ENCODE measurements at regions not wholly inside any gene's neighbourhood (a gene's known extent, or its start where the extent isn't known, plus 50 kb on each side); places are given as distances from the start of the nearest gene placed in this dataset.

DNA sequence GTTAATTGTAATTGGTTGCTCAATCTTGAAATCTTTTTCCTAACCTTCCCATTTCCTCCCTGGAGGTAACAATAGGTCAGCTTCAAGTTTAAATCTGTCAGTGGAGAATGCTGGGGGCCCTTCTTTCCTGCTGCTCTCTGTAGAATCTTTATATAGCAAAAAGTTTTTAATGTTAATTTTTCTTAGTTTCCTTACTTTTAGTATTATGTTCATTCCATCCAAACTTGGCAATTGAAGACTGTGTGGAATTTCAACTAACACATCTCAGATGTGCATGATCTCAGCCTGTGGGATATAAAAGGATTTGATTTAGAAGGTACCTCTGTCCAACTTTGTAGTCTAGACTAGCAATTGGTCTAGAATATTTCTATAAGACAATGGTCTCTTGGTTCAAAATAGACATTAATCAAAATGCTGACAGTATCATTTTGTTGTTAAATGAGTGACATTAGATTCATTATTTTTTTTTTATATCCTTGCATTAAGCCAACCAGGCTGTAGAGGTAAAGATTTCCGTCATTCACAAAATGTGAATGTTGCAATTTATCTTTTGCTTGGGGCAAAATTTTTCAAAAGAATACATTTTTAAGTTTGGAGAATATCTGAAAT lies 100.4 kb upstream of the SEMA3A start:
- DNase-seq (ENCODE audit: low spot score) (no peak), ATAC-seq (no peak)
- Mint-ChIP-seq H3K36me3 (ENCODE audit: low read depth) (no peaks in the 10 kb centered on the region), H3K27ac (no peak overlapping the region), H3K4me1 (peaks cover 13% of the 10 kb centered on the region), H3K4me3 (no peak overlapping the region), H3K9me3 (no peaks in the 10 kb centered on the region), H3K27me3 (ENCODE audit: insufficient read depth, low read depth, poor library complexity) (no peaks in the 10 kb centered on the region)
- no peak overlapping the region for H3K4me2 ChIP-seq
- TF ChIP-seq CREB1 (CRISPR knock-in tag; IDR thresholded peaks at IDR 0.05; ENCODE audit: low read depth): no peak
- no peak for TF ChIP-seq ZNF114 (CRISPR knock-in tag; IDR thresholded peaks at IDR 0.05)
- H3K4me3 ChIP-seq: no peak overlapping the region
- peaks cover 18% of the 10 kb centered on the region for H3K4me1 ChIP-seq (ENCODE audit: insufficient read depth)
- H3K27me3 ChIP-seq (ENCODE audit: insufficient read depth): no peaks in the 10 kb centered on the region
- no peaks in the 10 kb centered on the region for H3K9me2 ChIP-seq (ENCODE audit: insufficient read depth)
- H3K36me3 ChIP-seq (ENCODE audit: insufficient read depth): no peaks in the 10 kb centered on the region
- no peak overlapping the region for H3K27ac ChIP-seq (ENCODE audit: low read depth)
- H3K79me2 ChIP-seq (replicated peaks; ENCODE audit: insufficient read depth): no peaks in the 10 kb centered on the region
- H4K20me1 ChIP-seq (replicated peaks; ENCODE audit: insufficient read depth): no peaks in the 10 kb centered on the region
- no peaks in the 10 kb centered on the region for H3F3A ChIP-seq (replicated peaks; ENCODE audit: low read depth)
- H2AFZ ChIP-seq: no peak overlapping the region

DNA sequence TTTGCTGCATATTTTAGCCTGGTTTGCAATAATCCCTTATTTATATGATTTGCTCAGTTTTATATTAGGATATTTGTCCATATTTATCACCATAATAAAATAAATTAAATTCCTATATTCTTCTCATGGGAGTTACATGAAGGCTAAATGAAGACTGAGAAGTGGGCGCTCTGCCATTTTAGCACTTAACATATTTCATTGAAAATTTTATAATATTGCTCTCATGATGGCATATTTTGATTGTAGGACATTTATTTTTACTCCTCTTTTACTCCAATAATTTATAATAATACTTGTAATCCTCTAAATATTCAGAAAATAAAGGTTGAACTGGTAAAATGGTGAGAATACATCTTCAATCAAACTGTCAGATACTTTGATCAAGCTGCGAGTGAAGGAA lies 99.8 kb upstream of the SEMA3A start:
- ATAC-seq (no peak), DNase-seq (ENCODE audit: low spot score) (no peak)
- no peak overlapping the region for H3K4me3 ChIP-seq
- no peaks in the 10 kb centered on the region for H3K79me2 ChIP-seq (replicated peaks; ENCODE audit: insufficient read depth)
- H3K4me1 ChIP-seq (ENCODE audit: insufficient read depth): peaks cover 18% of the 10 kb centered on the region
- peaks cover 13% of the 10 kb centered on the region for H3K4me1 Mint-ChIP-seq
- no peak overlapping the region for H3K4me2 ChIP-seq
- H3K36me3 Mint-ChIP-seq (ENCODE audit: low read depth): no peaks in the 10 kb centered on the region
- H3F3A ChIP-seq (replicated peaks; ENCODE audit: low read depth): no peaks in the 10 kb centered on the region
- H3K27me3 ChIP-seq (ENCODE audit: insufficient read depth): no peaks in the 10 kb centered on the region
- no peaks in the 10 kb centered on the region for H3K36me3 ChIP-seq (ENCODE audit: insufficient read depth)
- H4K20me1 ChIP-seq (replicated peaks; ENCODE audit: insufficient read depth): no peaks in the 10 kb centered on the region
- no peak overlapping the region for H3K27ac ChIP-seq (ENCODE audit: low read depth)
- no peaks in the 10 kb centered on the region for H3K9me2 ChIP-seq (ENCODE audit: insufficient read depth)
- no peaks in the 10 kb centered on the region for H3K27me3 Mint-ChIP-seq (ENCODE audit: insufficient read depth, low read depth, poor library complexity)
- no peak overlapping the region for H3K27ac Mint-ChIP-seq
- no peak overlapping the region for H2AFZ ChIP-seq
- no peak overlapping the region for H3K4me3 Mint-ChIP-seq
- H3K9me3 Mint-ChIP-seq: no peaks in the 10 kb centered on the region
- TF ChIP-seq STAT1 (IDR thresholded peaks at IDR 0.05; ENCODE audit: unreplicated experiment) (no peak), ZNF114 (CRISPR knock-in tag; IDR thresholded peaks at IDR 0.05) (no peak), EZH2phosphoT487 (IDR thresholded peaks at IDR 0.05; ENCODE audit: unreplicated experiment) (no peak), EZH2 (IDR thresholded peaks at IDR 0.05; ENCODE audit: low read depth, unreplicated experiment) (no peak), JUNB (IDR thresholded peaks at IDR 0.05; ENCODE audit: unreplicated experiment) (no peak), CREB1 (CRISPR knock-in tag; IDR thresholded peaks at IDR 0.05; ENCODE audit: low read depth) (no peak), NANOG (IDR thresholded peaks at IDR 0.05; ENCODE audit: borderline replicate concordance) (no peak), POLR2AphosphoS5 (IDR thresholded peaks at IDR 0.05; ENCODE audit: low read depth) (no peak), ZNF331 (CRISPR knock-in tag; IDR thresholded peaks at IDR 0.05; ENCODE audit: low read depth) (no peak)
- TF ChIP-seq, protein P1, sequence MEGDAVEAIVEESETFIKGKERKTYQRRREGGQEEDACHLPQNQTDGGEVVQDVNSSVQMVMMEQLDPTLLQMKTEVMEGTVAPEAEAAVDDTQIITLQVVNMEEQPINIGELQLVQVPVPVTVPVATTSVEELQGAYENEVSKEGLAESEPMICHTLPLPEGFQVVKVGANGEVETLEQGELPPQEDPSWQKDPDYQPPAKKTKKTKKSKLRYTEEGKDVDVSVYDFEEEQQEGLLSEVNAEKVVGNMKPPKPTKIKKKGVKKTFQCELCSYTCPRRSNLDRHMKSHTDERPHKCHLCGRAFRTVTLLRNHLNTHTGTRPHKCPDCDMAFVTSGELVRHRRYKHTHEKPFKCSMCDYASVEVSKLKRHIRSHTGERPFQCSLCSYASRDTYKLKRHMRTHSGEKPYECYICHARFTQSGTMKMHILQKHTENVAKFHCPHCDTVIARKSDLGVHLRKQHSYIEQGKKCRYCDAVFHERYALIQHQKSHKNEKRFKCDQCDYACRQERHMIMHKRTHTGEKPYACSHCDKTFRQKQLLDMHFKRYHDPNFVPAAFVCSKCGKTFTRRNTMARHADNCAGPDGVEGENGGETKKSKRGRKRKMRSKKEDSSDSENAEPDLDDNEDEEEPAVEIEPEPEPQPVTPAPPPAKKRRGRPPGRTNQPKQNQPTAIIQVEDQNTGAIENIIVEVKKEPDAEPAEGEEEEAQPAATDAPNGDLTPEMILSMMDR (conservative IDR thresholded peaks at IDR 0.05; ENCODE audit: low read depth in 2 of 2): no peak
- TF ChIP-seq, protein P2, sequence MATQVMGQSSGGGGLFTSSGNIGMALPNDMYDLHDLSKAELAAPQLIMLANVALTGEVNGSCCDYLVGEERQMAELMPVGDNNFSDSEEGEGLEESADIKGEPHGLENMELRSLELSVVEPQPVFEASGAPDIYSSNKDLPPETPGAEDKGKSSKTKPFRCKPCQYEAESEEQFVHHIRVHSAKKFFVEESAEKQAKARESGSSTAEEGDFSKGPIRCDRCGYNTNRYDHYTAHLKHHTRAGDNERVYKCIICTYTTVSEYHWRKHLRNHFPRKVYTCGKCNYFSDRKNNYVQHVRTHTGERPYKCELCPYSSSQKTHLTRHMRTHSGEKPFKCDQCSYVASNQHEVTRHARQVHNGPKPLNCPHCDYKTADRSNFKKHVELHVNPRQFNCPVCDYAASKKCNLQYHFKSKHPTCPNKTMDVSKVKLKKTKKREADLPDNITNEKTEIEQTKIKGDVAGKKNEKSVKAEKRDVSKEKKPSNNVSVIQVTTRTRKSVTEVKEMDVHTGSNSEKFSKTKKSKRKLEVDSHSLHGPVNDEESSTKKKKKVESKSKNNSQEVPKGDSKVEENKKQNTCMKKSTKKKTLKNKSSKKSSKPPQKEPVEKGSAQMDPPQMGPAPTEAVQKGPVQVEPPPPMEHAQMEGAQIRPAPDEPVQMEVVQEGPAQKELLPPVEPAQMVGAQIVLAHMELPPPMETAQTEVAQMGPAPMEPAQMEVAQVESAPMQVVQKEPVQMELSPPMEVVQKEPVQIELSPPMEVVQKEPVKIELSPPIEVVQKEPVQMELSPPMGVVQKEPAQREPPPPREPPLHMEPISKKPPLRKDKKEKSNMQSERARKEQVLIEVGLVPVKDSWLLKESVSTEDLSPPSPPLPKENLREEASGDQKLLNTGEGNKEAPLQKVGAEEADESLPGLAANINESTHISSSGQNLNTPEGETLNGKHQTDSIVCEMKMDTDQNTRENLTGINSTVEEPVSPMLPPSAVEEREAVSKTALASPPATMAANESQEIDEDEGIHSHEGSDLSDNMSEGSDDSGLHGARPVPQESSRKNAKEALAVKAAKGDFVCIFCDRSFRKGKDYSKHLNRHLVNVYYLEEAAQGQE (IDR thresholded peaks at IDR 0.05; ENCODE audit: unreplicated experiment): no peak
- TF ChIP-seq, protein P3, sequence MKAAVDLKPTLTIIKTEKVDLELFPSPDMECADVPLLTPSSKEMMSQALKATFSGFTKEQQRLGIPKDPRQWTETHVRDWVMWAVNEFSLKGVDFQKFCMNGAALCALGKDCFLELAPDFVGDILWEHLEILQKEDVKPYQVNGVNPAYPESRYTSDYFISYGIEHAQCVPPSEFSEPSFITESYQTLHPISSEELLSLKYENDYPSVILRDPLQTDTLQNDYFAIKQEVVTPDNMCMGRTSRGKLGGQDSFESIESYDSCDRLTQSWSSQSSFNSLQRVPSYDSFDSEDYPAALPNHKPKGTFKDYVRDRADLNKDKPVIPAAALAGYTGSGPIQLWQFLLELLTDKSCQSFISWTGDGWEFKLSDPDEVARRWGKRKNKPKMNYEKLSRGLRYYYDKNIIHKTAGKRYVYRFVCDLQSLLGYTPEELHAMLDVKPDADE (IDR thresholded peaks at IDR 0.05): no peak

Measured in GM23338 (cell line).